Thyroid gland (tissue), 4 donors: ENCODE measurements at regions not wholly inside any gene's neighbourhood (a gene's known extent, or its start where the extent isn't known, plus 50 kb on each side); places are given as distances from the start of the nearest gene placed in this dataset.

Experiments
- POLR2A ChIP-seq, 2 donors: fragments of 450-650 bp; IDR thresholded peaks; one replicate each; pipeline ENCODE4 v1.6.1; 2017; ENCODE audit warnings: antibody characterized with exemption in 2 of 2, mild to moderate bottlenecking in 2 of 2, moderate library complexity in 1 of 2
- TF ChIP-seq, protein P1 (sequence below), 6 experiments: fragments of 200-600 bp in 3 of 6; fragments of 450-650 bp in 3 of 6; sonication (generic) in 3 of 6; IDR thresholded peaks; one replicate each; pipeline ENCODE4 v1.5.1; 2016 to 2019; ENCODE audit warnings: antibody characterized with exemption in 6 of 6, mild to moderate bottlenecking in 2 of 6, inconsistent platforms in 1 of 6, moderate library complexity in 1 of 6

DNA sequence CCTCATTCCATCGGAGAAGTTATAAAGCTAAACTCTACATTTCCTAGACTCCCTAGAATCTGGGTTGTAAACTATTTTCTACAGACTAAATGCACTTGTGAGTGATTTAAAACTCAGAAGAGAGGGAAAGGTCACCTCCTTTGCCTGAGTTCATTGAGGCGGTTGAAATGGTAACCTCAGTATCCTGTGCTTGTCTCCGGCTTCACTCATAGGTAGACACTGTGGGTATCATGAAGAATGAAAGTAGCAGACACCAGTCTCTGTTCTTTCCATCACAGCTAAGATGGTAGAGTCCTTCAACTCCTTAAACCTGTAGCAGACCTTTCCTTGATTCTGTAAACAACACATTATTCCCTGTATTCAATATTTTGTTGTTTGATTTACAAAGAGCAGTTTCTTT is 291.3 kb upstream of the ANKRD50 start:
- TF ChIP-seq, protein P1, sequence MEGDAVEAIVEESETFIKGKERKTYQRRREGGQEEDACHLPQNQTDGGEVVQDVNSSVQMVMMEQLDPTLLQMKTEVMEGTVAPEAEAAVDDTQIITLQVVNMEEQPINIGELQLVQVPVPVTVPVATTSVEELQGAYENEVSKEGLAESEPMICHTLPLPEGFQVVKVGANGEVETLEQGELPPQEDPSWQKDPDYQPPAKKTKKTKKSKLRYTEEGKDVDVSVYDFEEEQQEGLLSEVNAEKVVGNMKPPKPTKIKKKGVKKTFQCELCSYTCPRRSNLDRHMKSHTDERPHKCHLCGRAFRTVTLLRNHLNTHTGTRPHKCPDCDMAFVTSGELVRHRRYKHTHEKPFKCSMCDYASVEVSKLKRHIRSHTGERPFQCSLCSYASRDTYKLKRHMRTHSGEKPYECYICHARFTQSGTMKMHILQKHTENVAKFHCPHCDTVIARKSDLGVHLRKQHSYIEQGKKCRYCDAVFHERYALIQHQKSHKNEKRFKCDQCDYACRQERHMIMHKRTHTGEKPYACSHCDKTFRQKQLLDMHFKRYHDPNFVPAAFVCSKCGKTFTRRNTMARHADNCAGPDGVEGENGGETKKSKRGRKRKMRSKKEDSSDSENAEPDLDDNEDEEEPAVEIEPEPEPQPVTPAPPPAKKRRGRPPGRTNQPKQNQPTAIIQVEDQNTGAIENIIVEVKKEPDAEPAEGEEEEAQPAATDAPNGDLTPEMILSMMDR (IDR thresholded peaks at IDR 0.05), result no peak
- no peak for TF ChIP-seq POLR2A (IDR thresholded peaks at IDR 0.05)
